H1 (cell line): ENCODE measurements at regions not wholly inside any gene's neighbourhood (a gene's known extent, or its start where the extent isn't known, plus 50 kb on each side); places are given as distances from the start of the nearest gene placed in this dataset.

ENCODE experiments used
- CTCF ChIA-PET: fragments of 300-600 bp; sonication (Branson Sonifier 250); formaldehyde crosslinking; loops from one replicate; lab custom pipeline; 2021; ENCODE audit not compliant: partially characterized antibody; lab: Charles Lee
- POLR2A ChIA-PET: fragments of 300-600 bp; sonication (Branson Sonifier 250); formaldehyde crosslinking; loops from one replicate; lab custom pipeline; 2021; ENCODE audit warnings: inconsistent platforms; ENCODE audit not compliant: partially characterized antibody; lab: Charles Lee
- DNase-seq, 2 experiments: peaks; one replicate each; pipeline versions ENCODE4 v3.0.0 to v3.0.0-alpha.2; 2010 to 2022; ENCODE audit warnings: low spot score in 2 of 2, low read depth in 1 of 2, mixed read lengths in 1 of 2
- FAIRE-seq: peaks from 2 replicates; lab custom pipeline; 2011; peaks lifted over from hg19 to GRCh38; lab: Jason Lieb, UNC
- H2AFZ ChIP-seq: 2 replicates; pipeline ENCODE4 v1.8.1; 2012; ENCODE audit warnings: low read length, inconsistent platforms
- H2AK5ac ChIP-seq: 2 replicates; pipeline ENCODE4 v1.6.1; 2013; ENCODE audit warnings: low read depth, low read length
- H2BK120ac ChIP-seq: replicated peaks from 2 replicates; pipeline ENCODE3; 2013; ENCODE audit warnings: low read depth, low read length, inconsistent platforms
- H2BK12ac ChIP-seq: 2 replicates; pipeline ENCODE4 v1.6.1; 2013; ENCODE audit warnings: low read depth, low read length
- H2BK15ac ChIP-seq: 2 replicates; pipeline ENCODE4 v1.6.1; 2013; ENCODE audit warnings: low read length
- H2BK20ac ChIP-seq: 2 replicates; pipeline ENCODE4 v1.6.1; 2013; ENCODE audit warnings: low read length
- H2BK5ac ChIP-seq: 2 replicates; pipeline ENCODE4 v1.6.1; 2013; ENCODE audit warnings: low read depth, low read length
- H3K14ac ChIP-seq: 2 replicates; pipeline ENCODE4 v1.6.1; 2013; ENCODE audit warnings: inconsistent platforms; ENCODE audit not compliant: insufficient read length
- H3K18ac ChIP-seq: 2 replicates; pipeline ENCODE4 v1.6.1; 2013; ENCODE audit warnings: low read length; ENCODE audit errors: extremely low read depth
- H3K23ac ChIP-seq: 2 replicates; pipeline ENCODE4 v1.6.1; 2013; ENCODE audit warnings: inconsistent platforms; ENCODE audit not compliant: insufficient read length
- H3K23me2 ChIP-seq: 2 replicates; pipeline ENCODE4 v1.6.1; 2013; ENCODE audit warnings: low read depth, low read length
- H3K27ac ChIP-seq: 2 replicates; pipeline ENCODE4 v1.6.1; 2011; ENCODE audit warnings: low read depth, low read length, inconsistent platforms
- H3K27me3 ChIP-seq, 4 experiments: replicated peaks in 1 of 4; 1 replicate in 1 of 4; 2 replicates in 3 of 4; pipeline versions ENCODE4 v1.6.1 to v1.8.1; 2011 to 2013; ENCODE audit warnings: low read length in 3 of 4, mild to moderate bottlenecking in 3 of 4, inconsistent platforms in 2 of 4, mixed read lengths in 2 of 4, moderate library complexity in 1 of 4; ENCODE audit not compliant: control insufficient read depth in 3 of 4, insufficient read depth in 3 of 4; ENCODE audit errors: extremely low read depth in 1 of 4
- H3K36me3 ChIP-seq, 4 experiments: 2 replicates each; pipeline versions ENCODE4 v1.6.1 to v1.8.1; 2011 to 2013; ENCODE audit warnings: mild to moderate bottlenecking in 4 of 4, low read length in 3 of 4, moderate library complexity in 2 of 4, control low read depth in 1 of 4, inconsistent platforms in 1 of 4; ENCODE audit not compliant: insufficient read depth in 4 of 4, control insufficient read depth in 2 of 4
- H3K4ac ChIP-seq: replicated peaks from 2 replicates; pipeline ENCODE3; 2013; ENCODE audit warnings: low read length, low read depth, mixed read lengths, inconsistent platforms; ENCODE audit not compliant: insufficient read length
- H3K4me1 ChIP-seq, 4 experiments: replicated peaks in 1 of 4; 1 replicate in 1 of 4; 2 replicates in 3 of 4; pipeline versions ENCODE4 v1.6.1 to v1.8.1; 2011 to 2013; ENCODE audit warnings: low read length in 3 of 4, inconsistent platforms in 2 of 4, mixed read lengths in 1 of 4; ENCODE audit not compliant: insufficient read depth in 4 of 4, control insufficient read depth in 3 of 4
- H3K4me2 ChIP-seq, 2 experiments: 2 replicates each; pipeline versions ENCODE4 v1.6.1 to v1.8.1; 2011 to 2013; ENCODE audit warnings: low read depth in 2 of 2, low read length in 2 of 2, control low read depth in 1 of 2, inconsistent platforms in 1 of 2, mild to moderate bottlenecking in 1 of 2; ENCODE audit not compliant: insufficient read depth in 1 of 2
- H3K4me3 ChIP-seq, 4 experiments: fragments of 200-600, 300-600 bp in 1 of 4; sonication (generic), shearing (Covaris generic), sonication (Bioruptor Twin) in 1 of 4; 2 replicates each; pipeline versions ENCODE4 v1.5.1 to v1.8.1; 2011 to 2016; ENCODE audit warnings: low read length in 4 of 4, low read depth in 3 of 4, control low read depth in 2 of 4, inconsistent platforms in 2 of 4, mild to moderate bottlenecking in 2 of 4, mixed read lengths in 1 of 4, moderate library complexity in 1 of 4; ENCODE audit not compliant: insufficient read depth in 2 of 4; ENCODE audit errors: extremely low read depth in 1 of 4
- H3K56ac ChIP-seq: replicated peaks from 2 replicates; pipeline ENCODE3; 2013; ENCODE audit warnings: low read depth, mild to moderate bottlenecking, mixed read lengths, low read length, inconsistent platforms; ENCODE audit not compliant: insufficient read length
- H3K79me1 ChIP-seq: 2 replicates; pipeline ENCODE4 v1.6.1; 2013; ENCODE audit warnings: low read depth, low read length, control low read depth
- H3K79me2 ChIP-seq, 2 experiments: 2 replicates each; pipeline versions ENCODE4 v1.6.1 to v1.8.1; 2012 to 2013; ENCODE audit warnings: low read length in 2 of 2, mild to moderate bottlenecking in 2 of 2, inconsistent platforms in 1 of 2; ENCODE audit not compliant: insufficient read depth in 2 of 2, control insufficient read depth in 1 of 2
- H3K9ac ChIP-seq, 4 experiments: replicated peaks in 1 of 4; 1 replicate in 1 of 4; 2 replicates in 3 of 4; pipeline versions ENCODE4 v1.6.1 to v1.8.1; 2011 to 2013; ENCODE audit warnings: low read depth in 3 of 4, low read length in 3 of 4, control low read depth in 2 of 4, mild to moderate bottlenecking in 2 of 4, moderate library complexity in 2 of 4, inconsistent platforms in 1 of 4; ENCODE audit errors: extremely low read depth in 1 of 4
- H3K9me3 ChIP-seq, 2 experiments: 2 replicates each; pipeline versions ENCODE4 v1.6.1 to v1.8.1; 2012 to 2013; ENCODE audit warnings: mild to moderate bottlenecking in 2 of 2, moderate library complexity in 2 of 2, control low read depth in 1 of 2, inconsistent platforms in 1 of 2, low read depth in 1 of 2, low read length in 1 of 2, mixed read lengths in 1 of 2; ENCODE audit not compliant: insufficient read depth in 2 of 2
- H4K20me1 ChIP-seq, 2 experiments: replicated peaks in 1 of 2; 2 replicates each; pipeline versions ENCODE3 to v1.8.1; 2011 to 2013; ENCODE audit warnings: inconsistent platforms in 2 of 2, low read length in 2 of 2, mild to moderate bottlenecking in 1 of 2; ENCODE audit not compliant: insufficient read depth in 2 of 2, control insufficient read depth in 1 of 2
- H4K5ac ChIP-seq: 2 replicates; pipeline ENCODE4 v1.6.1; 2013; ENCODE audit warnings: low read length, low read depth, mixed read lengths, inconsistent platforms; ENCODE audit not compliant: insufficient read length
- H4K8ac ChIP-seq: 2 replicates; pipeline ENCODE4 v1.8.0; 2013; ENCODE audit warnings: mild to moderate bottlenecking, moderate library complexity, low read length, inconsistent platforms; ENCODE audit not compliant: insufficient read depth; ENCODE audit errors: extremely low read depth
- H4K91ac ChIP-seq: replicated peaks from 2 replicates; pipeline ENCODE3; 2013; ENCODE audit warnings: low read length, mixed read lengths, inconsistent platforms; ENCODE audit not compliant: insufficient read length
- BRCA1 ChIP-seq: IDR thresholded peaks from 2 replicates; pipeline ENCODE4 v1.6.1; 2012; ENCODE audit warnings: low read depth, low read length, improper control_type of control experiment
- CHD1 ChIP-seq: IDR thresholded peaks from 2 replicates; pipeline ENCODE4 v1.6.1; 2012; ENCODE audit warnings: low read depth, low read length, improper control_type of control experiment
- CHD2 ChIP-seq: IDR thresholded peaks from 2 replicates; pipeline ENCODE4 v1.6.1; 2012; ENCODE audit warnings: low read length, improper control_type of control experiment
- CREB1 ChIP-seq: IDR thresholded peaks from 2 replicates; pipeline ENCODE4 v1.6.1; 2012; ENCODE audit warnings: inconsistent platforms
- EGR1 ChIP-seq: IDR thresholded peaks from 2 replicates; pipeline ENCODE4 v1.6.1; 2011; ENCODE audit warnings: low read depth, low read length, borderline replicate concordance
- GABPA ChIP-seq: IDR thresholded peaks from 2 replicates; pipeline ENCODE4 v1.6.1; 2011; ENCODE audit warnings: mild to moderate bottlenecking, low read length, moderate library complexity, borderline replicate concordance; ENCODE audit not compliant: insufficient read depth
- MAX ChIP-seq: IDR thresholded peaks from 2 replicates; pipeline ENCODE4 v1.6.1; 2012; ENCODE audit warnings: inconsistent platforms
- POLR2AphosphoS5 ChIP-seq: IDR thresholded peaks from 2 replicates; pipeline ENCODE4 v1.6.1; 2011; ENCODE audit warnings: low read depth, low read length
- RBBP5 ChIP-seq: IDR thresholded peaks from 2 replicates; pipeline ENCODE4 v1.7.1; 2012; ENCODE audit warnings: low read depth, mild to moderate bottlenecking, inconsistent platforms, low read length, moderate library complexity, borderline replicate concordance
- RFX5 ChIP-seq: IDR thresholded peaks from 2 replicates; pipeline ENCODE4 v1.6.1; 2011; ENCODE audit warnings: low read depth, low read length, improper control_type of control experiment, borderline replicate concordance
- USF2 ChIP-seq: IDR thresholded peaks from 2 replicates; pipeline ENCODE4 v1.6.1; 2011; ENCODE audit warnings: low read length, improper control_type of control experiment
- WGBS, 2 experiments: shearing (Covaris generic) in 1 of 2; methylation state at CpG; one replicate each; pipeline versions ENCODE4 v1.1.6 to v1.1.7; 2013 to 2015; ENCODE audit warnings: low lambda C conversion rate in 2 of 2, mixed read lengths in 2 of 2, inconsistent platforms in 1 of 2, low coverage in 1 of 2, missing lambda C conversion rate in 1 of 2; ENCODE audit not compliant: insufficient replicate concordance in 2 of 2, insufficient coverage in 1 of 2, insufficient read length in 1 of 2; ENCODE audit errors: extremely low coverage in 1 of 2, missing lambda C conversion rate in 1 of 2; 5-methylcytosine and 5-hydroxymethylcytosine counted together

- no peak overlapping the region for H3K9ac ChIP-seq
Observed at GRCh38 chr13:40503966-40504591, 162.4 kb downstream of the FOXO1 start.

More at GRCh38 chr13:40503966-40504591, 162.4 kb downstream of the FOXO1 start:
- H3K56ac ChIP-seq: no peak overlapping the region
- H2AK5ac ChIP-seq: no peak overlapping the region
- no peak overlapping the region for H3K4me3 ChIP-seq
- H4K91ac ChIP-seq: no peak overlapping the region
- H3K9me3 ChIP-seq: no peaks in the 10 kb centered on the region
- POLR2A ChIA-PET: no interaction called here
- no peak overlapping the region; the same call in 1 of the 2 replicates for H2BK12ac ChIP-seq
- no peaks in the 10 kb centered on the region for H3K79me2 ChIP-seq
- no peak overlapping the region; the same call in 1 of the 2 replicates for H4K8ac ChIP-seq
- peaks cover 2% of the 10 kb centered on the region for H3K23me2 ChIP-seq
- H3K4ac ChIP-seq: no peak overlapping the region
- H3K79me1 ChIP-seq: no peaks in the 10 kb centered on the region
- CTCF ChIA-PET: no interaction called here
- FAIRE-seq: no peak
- no peak overlapping the region for H2BK5ac ChIP-seq
- H3K4me2 ChIP-seq: no peak overlapping the region
- H3K27ac ChIP-seq: no peak overlapping the region
- TF ChIP-seq EGR1 (no peak), BRCA1 (no peak), POLR2AphosphoS5 (no peak), CREB1 (no peak), MAX (no peak), RFX5 (no peak), USF2 (no peak), GABPA (no peak), RBBP5 (no peak), CHD2 (no peak), CHD1 (no peak)
- TF ChIP-seq, all 59 proteins: peak for 0
- Histone ChIP-seq H2BK20ac (no peak overlapping the region), H3K27me3 (no peaks in the 10 kb centered on the region), H4K20me1 (no peaks in the 10 kb centered on the region), H3K36me3 (no peaks in the 10 kb centered on the region), H3K14ac (no peak overlapping the region), H2AFZ (no peak overlapping the region), H2BK15ac (no peak overlapping the region), H3K23ac (no peak overlapping the region), H2BK120ac (no peak overlapping the region), H3K4me1 (no peaks in the 10 kb centered on the region; a peak in 2 of 7 replicates), H3K18ac (no peak overlapping the region), H4K5ac (no peak overlapping the region)
- 88% methylated on average over 2 of the region's 2 CpGs; no CpG with 5 or more reads in 1 of the 2 experiments for WGBS, 2 experiments
- no peak for DNase-seq
